Pancreas (tissue), 10 donors: ENCODE measurements at regions not wholly inside any gene's neighbourhood (a gene's known extent, or its start where the extent isn't known, plus 50 kb on each side); places are given as distances from the start of the nearest gene placed in this dataset.
A peak's percentile ranks its signal among the peaks of the same experiment; 100 is the strongest.

Source experiments
- ATAC-seq, 4 donors: fragments of 200-7000 bp; cut with Tn5 transposase; one replicate each; pipeline versions ENCODE4 v1.8.0 to v1.9.1; 2020; ENCODE audit warnings: mild to moderate bottlenecking in 4 of 4, moderate library complexity in 4 of 4
- DNase-seq, 6 donors: peaks; one replicate each; pipeline ENCODE4 v3.0.0-alpha.2; 2020
- FAIRE-seq: peaks from 2 replicates; lab custom pipeline; 2012; peaks lifted over from hg19 to GRCh38; lab: Jason Lieb, UNC
- H3K27ac ChIP-seq, 4 donors: fragments of 200-600 bp; sonication (generic); 1 replicate in 3 of 4; 2 replicates in 1 of 4; pipeline versions ENCODE4 v1.5.0 to v1.8.0; 2020
- H3K27me3 ChIP-seq, 4 donors: fragments of 200-600 bp; one replicate each; pipeline ENCODE4 v1.8.0; 2021
- H3K36me3 ChIP-seq, 3 donors: fragments of 200-600 bp; sonication (generic) in 1 of 3; one replicate each; pipeline versions ENCODE4 v1.5.0 to v1.8.0; 2020 to 2021
- H3K4me1 ChIP-seq, 3 donors: fragments of 200-600 bp; one replicate each; pipeline ENCODE4 v1.8.0; 2021
- H3K4me3 ChIP-seq, 4 donors: fragments of 200-600 bp; sonication (generic) in 2 of 4; one replicate each; pipeline versions ENCODE4 v1.5.0 to v1.8.0; 2020 to 2021
- H3K9me3 ChIP-seq, 4 donors: fragments of 200-600 bp; one replicate each; pipeline ENCODE4 v1.8.0; 2021
- CTCF ChIP-seq, 4 donors: fragments of 200-600 bp; sonication (generic) in 3 of 4; IDR thresholded peaks; one replicate each; pipeline versions ENCODE4 v1.5.0 to v1.8.0; 2021; ENCODE audit warnings: antibody characterized with exemption in 4 of 4
- WGBS, 2 donors: extraction: QIAGEN DNeasy Blood & Tissue Kit; methylation state at CpG; one replicate each; pipeline ENCODE4 v1.1.7; 2013; 5-methylcytosine and 5-hydroxymethylcytosine counted together
- intact Hi-C, 3 donors: fragments of 100-400 bp; cut with DNase I; formaldehyde crosslinking; loops; one replicate each; pipeline versions ENCODE4 v1.11.1 to v1.14.2; 2022
- donor health status: healthy with polysubstance abuse.
- donor health status: DM: no; HTN: no; CAD: no; lungs with moderate emphysema.
- donor health status: DM: no; HTN: no; CAD: no.
- donor health status: control.
- donor health status: control.
- donor health status: Bipolar disorder and iron deficiency.
- donor health status: DM: yes; HTN: yes; CAD: no.
- donor health status: DM: no; HTN: no; CAD: no.
- donor health status: DM: no; HTN: no; CAD: no.
- donor health status: DM: yes; HTN: yes; CAD: no.

- DNase-seq (no peak), ATAC-seq (no peak), FAIRE-seq (no peak)
- Histone ChIP-seq H3K27me3 (no peaks in the 10 kb centered on the region), H3K9me3 (no peaks in the 10 kb centered on the region), H3K36me3 (no peaks in the 10 kb centered on the region), H3K4me3 (no peak overlapping the region), H3K27ac (no peak overlapping the region), H3K4me1 (peaks cover 0 to 6% (median 0%) of the 10 kb centered on the region in 3 donors)
- 95 to 97% methylated on average over 1 of the region's 1 CpG for WGBS, 2 donors
- TF ChIP-seq CTCF (IDR thresholded peaks at IDR 0.05), result no peak
- intact Hi-C loops, result no loop called here
Observed at GRCh38 chr18:6563896-6564295, 149.2 kb upstream of the L3MBTL4 start.

- FAIRE-seq, result no peak
Observed at GRCh38 chr18:6564950-6565814, 150.5 kb upstream of the L3MBTL4 start.

GRCh38 chr18:6565815-6566081 is 151.0 kb upstream of the L3MBTL4 start:
- FAIRE-seq, result no peak
- intact Hi-C loops, result no loop called here
- Histone ChIP-seq H3K9me3 (no peaks in the 10 kb centered on the region), H3K4me1 (peaks cover 0 to 6% (median 0%) of the 10 kb centered on the region in 3 donors), H3K36me3 (no peaks in the 10 kb centered on the region), H3K4me3 (no peak overlapping the region), H3K27me3 (no peaks in the 10 kb centered on the region), H3K27ac (no peak overlapping the region)
- TF ChIP-seq CTCF (IDR thresholded peaks at IDR 0.05), result no peak
- no peak for ATAC-seq
- no peak for DNase-seq
- WGBS, 2 donors, result 69 to 90% methylated on average over 2 of the region's 2 CpGs

More at GRCh38 chr18:6564950-6565814, 150.5 kb upstream of the L3MBTL4 start:
- no peaks in the 10 kb centered on the region for H3K36me3 ChIP-seq
- 90 to 91% methylated on average over 4 of the region's 4 CpGs for WGBS, 2 donors
- no peak overlapping the region for H3K27ac ChIP-seq
- peaks cover 0 to 6% (median 0%) of the 10 kb centered on the region in 3 donors for H3K4me1 ChIP-seq
- no peak for TF ChIP-seq CTCF (IDR thresholded peaks at IDR 0.05)
- DNase-seq, result no peak
- H3K9me3 ChIP-seq, result no peaks in the 10 kb centered on the region
- intact Hi-C loops, result no loop called here
- H3K27me3 ChIP-seq, result no peaks in the 10 kb centered on the region
- H3K4me3 ChIP-seq, result no peak overlapping the region
- ATAC-seq, result no peak

- DNase-seq, result no peak
- no peaks in the 10 kb centered on the region for H3K36me3 ChIP-seq
- peak in 1 of 4 donors; percentile 46 for ATAC-seq
- no peak overlapping the region for H3K27ac ChIP-seq
- 64 to 65% methylated on average over 3 of the region's 3 CpGs for WGBS, 2 donors
- intact Hi-C loops, result no loop called here
- no peaks in the 10 kb centered on the region for H3K9me3 ChIP-seq
- H3K4me3 ChIP-seq, result no peak overlapping the region
- FAIRE-seq, result no peak
- H3K4me1 ChIP-seq, result peaks cover 0 to 6% (median 0%) of the 10 kb centered on the region in 3 donors
- TF ChIP-seq CTCF (IDR thresholded peaks at IDR 0.05), result no peak
- H3K27me3 ChIP-seq, result no peaks in the 10 kb centered on the region
Observed at GRCh38 chr18:6566338-6566911, 151.7 kb upstream of the L3MBTL4 start.

- 52 to 73% methylated on average over 2 of the region's 2 CpGs for WGBS, 2 donors
- ATAC-seq (no peak), FAIRE-seq (no peak), DNase-seq (no peak)
- TF ChIP-seq CTCF (IDR thresholded peaks at IDR 0.05), result no peak
- no peaks in the 10 kb centered on the region for H3K27me3 ChIP-seq
- H3K27ac ChIP-seq, result no peak overlapping the region
- H3K4me1 ChIP-seq, result no peaks in the 10 kb centered on the region
- no peak overlapping the region for H3K4me3 ChIP-seq
- H3K9me3 ChIP-seq, result no peaks in the 10 kb centered on the region
- H3K36me3 ChIP-seq, result no peaks in the 10 kb centered on the region
- intact Hi-C loops, result no loop called here
Observed at GRCh38 chr18:6569813-6570212, 155.1 kb upstream of the L3MBTL4 start.
